NCI-H1417 (cell line): ENCODE measurements at regions not wholly inside any gene's neighbourhood (a gene's known extent, or its start where the extent isn't known, plus 50 kb on each side); places are given as distances from the start of the nearest gene placed in this dataset.

ENCODE experiments used
- DNase-seq, 3 experiments: peaks; one replicate each; lab custom pipeline; 2025; lab: John Stamatoyannopoulos, UW

DNA sequence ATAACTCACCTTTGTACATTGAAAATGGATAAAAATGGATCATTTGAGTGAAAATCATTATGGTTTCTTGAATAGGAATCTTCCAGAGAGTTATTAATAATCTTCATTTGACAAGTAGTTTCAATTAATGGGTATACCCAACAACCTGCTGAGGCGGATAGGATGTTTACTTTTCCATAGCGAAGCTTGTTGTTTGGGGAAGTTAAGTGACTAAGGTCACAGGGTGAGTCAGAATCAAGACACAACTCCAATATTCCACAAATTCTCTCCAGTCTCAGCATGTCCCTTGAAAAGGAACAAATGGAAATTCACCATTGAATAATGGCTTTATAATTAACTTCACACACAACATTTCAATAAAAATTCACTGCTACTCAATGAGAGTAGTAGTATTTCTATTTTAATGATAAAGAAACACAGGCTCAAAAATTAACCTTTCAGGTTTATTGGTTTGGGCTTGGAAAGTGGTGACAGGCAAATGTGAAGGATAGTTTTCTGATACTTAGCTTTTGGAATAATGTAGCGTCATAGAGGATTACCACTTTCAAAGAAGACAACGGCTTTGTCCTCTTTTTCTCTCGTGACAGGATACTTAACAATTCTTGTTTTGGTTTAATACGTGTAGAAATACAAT is 211.3 kb downstream of the GPD2 start:
- no peak for DNase-seq

- no peak for DNase-seq
These were observed 212.3 kb downstream of the GPD2 start for GRCh38 chr2:156648522-156648921.

- no peak for DNase-seq
These were observed 213.4 kb downstream of the GPD2 start for GRCh38 chr2:156649596-156649995.

DNA sequence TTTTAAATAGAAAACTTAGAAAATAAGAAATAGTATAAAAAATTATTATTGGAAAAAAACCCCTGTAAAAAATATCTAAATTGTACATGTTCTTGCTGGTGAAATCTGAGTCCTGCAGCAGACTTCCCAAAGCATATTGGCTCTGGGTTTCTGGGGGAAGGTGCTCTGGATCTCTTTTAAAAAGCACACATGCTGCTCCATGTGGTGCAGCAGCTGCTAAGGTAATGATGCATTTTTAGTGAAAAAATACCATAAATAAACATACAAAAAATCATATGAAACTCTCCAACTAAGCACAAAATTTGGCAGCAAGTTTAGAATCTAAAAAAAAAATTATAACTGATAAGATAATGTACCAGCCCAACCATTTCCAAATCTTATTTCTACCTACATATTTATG is 216.5 kb downstream of the GPD2 start:
- no peak for DNase-seq

GRCh38 chr2:156653675-156654074 is 217.5 kb downstream of the GPD2 start:
- no peak for DNase-seq

- no peak for DNase-seq
These were observed 221.6 kb downstream of the GPD2 start for GRCh38 chr2:156657809-156658208.

- no peak for DNase-seq
These were observed 223.5 kb downstream of the GPD2 start for GRCh38 chr2:156659694-156660093.

DNA sequence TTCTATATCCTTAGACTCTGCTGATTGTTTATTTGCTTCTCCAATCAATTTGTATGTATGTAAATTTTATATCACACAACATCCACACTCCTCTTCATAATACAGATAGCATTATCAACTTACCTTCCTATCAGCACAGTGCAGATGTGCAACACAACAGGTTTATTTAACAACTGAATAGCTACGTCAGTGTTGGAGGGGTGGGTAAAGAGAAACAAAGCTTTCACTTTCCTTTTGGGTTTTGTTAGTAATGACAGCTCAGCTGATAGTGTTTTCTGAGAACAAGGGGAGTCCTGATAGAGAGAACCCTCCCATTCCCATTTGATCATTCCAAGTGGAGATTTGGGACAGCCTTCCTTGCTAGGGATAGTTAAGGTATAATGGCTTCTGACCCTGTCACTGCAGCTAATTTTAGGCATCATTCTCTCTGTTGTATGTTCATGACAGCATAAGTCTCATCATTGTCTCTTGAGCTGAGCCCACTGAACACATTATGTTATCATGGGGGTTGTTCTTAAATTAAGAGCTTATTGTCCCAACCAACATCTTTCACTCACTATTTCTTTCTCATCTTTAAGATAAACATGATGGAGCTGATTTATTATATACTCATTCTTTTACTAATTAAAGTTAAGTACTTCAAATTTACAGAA is 227.7 kb downstream of the GPD2 start:
- DNase-seq = peak in 1 of 3 experiments; percentile 0

DNA sequence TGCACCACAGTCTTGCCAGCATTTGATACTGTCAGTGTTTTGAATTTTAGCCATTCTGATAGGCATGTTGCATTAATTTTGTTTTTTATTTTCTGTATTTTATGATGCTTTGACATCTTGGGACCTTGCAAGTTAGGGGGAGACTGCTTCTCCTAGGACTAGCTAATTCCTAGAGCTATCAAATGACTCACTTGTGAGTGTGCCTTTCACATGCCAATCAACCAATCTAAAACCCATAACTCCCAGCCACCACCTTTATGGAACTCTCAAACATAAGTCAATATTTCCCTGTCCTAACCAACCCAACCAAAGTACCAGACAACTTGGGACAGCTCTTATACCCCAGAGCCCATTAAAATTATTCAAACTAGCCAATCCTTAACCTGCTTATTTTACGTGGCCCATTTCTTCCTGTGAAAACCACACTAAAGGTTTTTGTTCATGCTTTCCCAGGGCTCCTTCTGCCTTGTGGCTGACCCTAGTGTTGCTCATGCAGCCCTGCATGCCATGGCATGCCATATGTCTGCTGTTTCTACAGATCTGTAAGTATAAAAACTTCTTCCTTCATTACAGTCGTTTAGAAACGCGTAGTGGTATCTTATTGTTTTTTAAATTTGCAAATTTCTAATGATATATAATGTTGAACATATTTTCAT is 230.1 kb downstream of the GPD2 start:
- no peak for DNase-seq

DNA sequence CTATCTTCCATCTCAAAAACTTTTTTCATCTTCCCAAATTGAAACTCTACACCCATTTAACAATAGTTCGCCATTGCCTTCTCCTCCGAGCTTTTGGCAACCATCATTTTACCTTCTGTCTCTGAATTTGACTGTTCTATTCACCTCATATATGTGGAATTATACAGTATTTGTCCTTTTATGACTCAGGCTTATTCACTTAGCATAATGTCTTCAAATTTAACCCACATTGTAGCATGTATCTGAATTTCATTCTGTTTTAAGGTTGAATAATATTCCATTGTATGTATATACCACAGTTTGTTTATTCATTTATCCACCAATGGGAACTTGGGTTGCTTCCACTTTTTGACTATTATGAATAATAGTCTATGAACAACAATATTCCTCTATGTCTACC is 233.9 kb downstream of the GPD2 start:
- DNase-seq = no peak

DNA sequence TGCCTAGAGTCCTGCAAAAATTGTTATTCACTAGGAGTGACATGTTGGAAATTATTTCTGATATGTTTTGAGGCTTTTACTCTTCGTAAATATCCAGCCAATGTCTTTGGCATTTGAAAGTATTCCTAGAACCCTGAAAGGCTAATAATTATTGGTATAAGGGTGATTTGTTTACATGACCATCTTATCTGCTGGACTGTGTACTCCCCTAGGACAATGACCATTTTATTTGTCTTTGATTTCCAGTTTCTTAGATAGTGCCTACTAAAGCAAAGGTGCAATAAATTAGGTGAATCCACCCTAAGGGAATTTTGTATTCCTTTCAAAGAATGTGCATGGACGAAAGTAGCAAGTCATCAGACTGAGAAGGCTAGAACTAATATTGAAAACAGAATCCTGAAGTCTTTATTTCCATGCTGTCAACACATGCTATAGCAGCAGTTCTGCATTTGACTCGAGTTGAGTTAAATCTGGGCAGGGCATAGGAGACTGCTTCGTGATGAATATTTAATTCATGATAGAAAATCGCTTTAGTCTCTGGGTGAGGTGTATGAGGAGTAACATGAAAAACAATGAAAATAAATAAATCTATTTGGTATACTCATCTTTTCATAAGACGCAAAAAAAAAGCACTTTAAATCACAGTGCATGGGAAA is 235.7 kb downstream of the GPD2 start:
- no peak for DNase-seq

GRCh38 chr2:156672556-156673332 is 236.6 kb downstream of the GPD2 start:
- DNase-seq = no peak

DNA sequence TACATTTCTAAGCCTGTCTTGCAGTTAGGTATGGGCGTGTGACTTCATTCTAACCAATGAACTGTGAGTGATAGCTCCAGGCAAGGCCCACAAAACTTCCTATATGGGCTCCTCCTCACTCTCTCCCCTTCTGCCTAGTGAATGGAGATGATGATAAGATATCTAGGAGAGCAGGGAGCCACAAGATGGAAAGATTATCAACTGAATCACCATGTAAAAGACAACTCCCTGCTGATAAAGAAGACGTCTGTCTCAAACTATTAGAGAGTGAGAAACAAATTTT is 237.1 kb downstream of the GPD2 start:
- DNase-seq = no peak

- no peak for DNase-seq
These were observed 237.8 kb downstream of the GPD2 start for GRCh38 chr2:156673981-156674380.

- DNase-seq = no peak
These were observed 239.7 kb downstream of the GPD2 start for GRCh38 chr2:156675896-156676295.

DNA sequence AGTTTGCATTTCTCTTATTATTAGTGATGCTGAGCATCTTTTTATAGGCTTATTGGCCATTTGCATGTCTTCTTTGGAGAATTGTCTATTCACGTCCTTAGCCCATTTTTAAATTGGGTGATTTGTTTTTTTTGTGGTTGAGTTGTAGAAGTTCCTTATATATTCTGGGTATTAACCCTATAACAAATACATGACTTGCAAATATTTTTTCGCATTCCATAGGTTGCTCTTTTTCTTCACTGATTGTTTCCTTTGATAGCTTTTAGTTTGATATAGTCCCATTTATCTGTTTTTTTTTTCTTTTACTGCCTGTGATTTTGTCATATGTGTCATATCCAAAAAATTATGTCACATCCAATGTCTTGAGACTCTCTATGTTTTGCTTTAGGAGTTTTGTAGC is 243.6 kb downstream of the GPD2 start:
- no peak for DNase-seq

- DNase-seq = no peak
These were observed 244.1 kb downstream of the GPD2 start for GRCh38 chr2:156680266-156680665.

- no peak for DNase-seq
These were observed 250.9 kb downstream of the GPD2 start for GRCh38 chr2:156687126-156687525.

- DNase-seq = no peak
These were observed 251.5 kb downstream of the GPD2 start for GRCh38 chr2:156687715-156688114.

DNA sequence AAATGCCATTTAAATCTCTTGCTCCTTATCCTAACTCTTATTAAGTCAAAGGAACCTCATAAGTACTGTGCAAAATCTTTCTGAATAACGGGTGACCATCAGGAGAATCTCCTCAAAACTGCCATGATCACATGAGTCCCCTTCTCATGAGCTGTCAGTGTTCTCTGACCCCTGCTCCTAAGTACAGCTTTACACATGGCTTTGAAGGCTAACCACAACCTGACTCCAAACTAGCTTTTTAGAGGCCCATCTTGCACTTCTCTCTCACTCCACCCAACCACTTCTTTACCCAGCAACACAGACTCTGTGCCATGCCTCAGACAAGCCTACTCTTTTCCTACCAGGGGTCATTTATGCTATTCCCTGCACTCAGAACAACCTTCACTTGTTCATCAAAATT is 253.8 kb downstream of the GPD2 start:
- DNase-seq = no peak

DNA sequence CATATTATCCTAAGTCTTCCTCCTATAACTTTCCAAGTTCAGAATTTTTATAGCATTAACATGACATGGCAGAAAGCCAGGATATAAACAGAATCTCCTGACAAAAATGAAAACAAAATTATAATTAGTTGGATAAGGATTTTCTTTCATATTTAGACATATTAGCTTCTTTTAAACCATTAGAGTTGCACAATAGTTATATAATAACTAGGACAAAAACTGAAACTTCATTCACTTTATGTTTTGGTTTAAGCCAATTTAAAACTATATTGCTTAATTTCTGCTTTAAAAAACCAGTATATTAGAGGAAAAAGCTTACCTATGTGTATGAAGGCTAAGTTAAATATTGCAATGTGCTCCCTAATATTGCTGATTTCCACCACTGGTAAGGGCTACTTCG is 254.8 kb downstream of the GPD2 start:
- no peak for DNase-seq

DNA sequence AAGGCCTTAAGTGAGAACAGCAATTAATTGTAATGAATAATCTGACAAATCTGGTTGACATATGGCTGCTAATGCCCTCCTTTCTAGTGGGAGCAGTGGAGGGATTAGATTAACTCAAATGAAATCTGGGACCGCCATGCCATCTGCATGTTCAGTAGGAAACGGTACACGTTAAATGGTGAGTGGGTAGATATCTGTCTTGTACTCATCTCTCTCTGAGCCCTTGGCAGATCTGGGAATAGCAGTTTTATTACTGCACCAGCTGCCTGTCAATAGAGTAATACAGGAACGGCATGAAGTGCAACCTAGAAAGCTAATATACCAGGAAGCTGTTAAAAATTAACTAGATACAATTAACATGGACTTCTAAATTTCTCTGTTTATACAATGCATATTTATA is 258.8 kb downstream of the GPD2 start:
- DNase-seq = no peak

- DNase-seq = no peak
These were observed 259.4 kb downstream of the GPD2 start for GRCh38 chr2:156695595-156695994.
